C4-2B (cell line): ENCODE measurements at regions not wholly inside any gene's neighbourhood (a gene's known extent, or its start where the extent isn't known, plus 50 kb on each side); places are given as distances from the start of the nearest gene placed in this dataset.

ENCODE experiments used
- CTCF ChIP-seq: fragments of 450-650 bp; conservative IDR thresholded peaks from 2 replicates; pipeline ENCODE4 v1.5.1; 2017; ENCODE audit warnings: mild to moderate bottlenecking
- ZFX ChIP-seq: fragments of 450-650 bp; IDR thresholded peaks from 2 replicates; pipeline ENCODE4 v1.6.1; 2017

GRCh38 chr2:37786191-37786698 is 114.8 kb upstream of the CDC42EP3 start:
- TF ChIP-seq CTCF (no peak), ZFX (no peak)
